GM12864 (cell line): ENCODE measurements at regions not wholly inside any gene's neighbourhood (a gene's known extent, or its start where the extent isn't known, plus 50 kb on each side); places are given as distances from the start of the nearest gene placed in this dataset.

Experiments
- DNase-seq: peaks from one replicate; pipeline ENCODE4 v3.0.0-alpha.2; 2011; ENCODE audit warnings: low read depth
- H3K4me3 ChIP-seq: 2 replicates; pipeline ENCODE4 v1.5.1; 2011; ENCODE audit warnings: mild to moderate bottlenecking, low read depth, low read length, control low read depth
- CTCF ChIP-seq: IDR thresholded peaks from 2 replicates; pipeline ENCODE4 v1.5.1; 2011; ENCODE audit warnings: low read depth, mild to moderate bottlenecking, moderate library complexity, low read length, control low read depth, inconsistent platforms; ENCODE audit errors: missing control alignments

- H3K4me3 ChIP-seq, result no peak overlapping the region
- no peak for TF ChIP-seq CTCF
- no peak for DNase-seq
Observed at GRCh38 chr4:124961138-124961750, 248.7 kb upstream of the ANKRD50 start.

GRCh38 chr4:124958847-124959246 is 246.3 kb upstream of the ANKRD50 start:
- DNase-seq, result no peak
- no peak overlapping the region for H3K4me3 ChIP-seq
- TF ChIP-seq CTCF, result no peak

GRCh38 chr4:124955476-124955875 is 242.9 kb upstream of the ANKRD50 start:
- no peak overlapping the region for H3K4me3 ChIP-seq
- DNase-seq, result no peak
- no peak for TF ChIP-seq CTCF

GRCh38 chr4:124954046-124954445 is 241.5 kb upstream of the ANKRD50 start:
- H3K4me3 ChIP-seq, result no peak overlapping the region
- DNase-seq, result no peak
- TF ChIP-seq CTCF, result no peak

GRCh38 chr4:124953486-124953885 is 241.0 kb upstream of the ANKRD50 start:
- no peak for DNase-seq
- no peak for TF ChIP-seq CTCF
- no peak overlapping the region for H3K4me3 ChIP-seq

GRCh38 chr4:124953061-124953460 is 240.5 kb upstream of the ANKRD50 start:
- no peak overlapping the region for H3K4me3 ChIP-seq
- DNase-seq, result no peak
- TF ChIP-seq CTCF, result no peak

- DNase-seq, result no peak
- TF ChIP-seq CTCF, result no peak
- no peak overlapping the region for H3K4me3 ChIP-seq
Observed at GRCh38 chr4:124952601-124953000, 240.1 kb upstream of the ANKRD50 start.
